ENCODE measurements at regions not wholly inside any gene's neighbourhood (a gene's known extent, or its start where the extent isn't known, plus 50 kb on each side); places are given as distances from the start of the nearest gene placed in this dataset.

GRCh38 chr18:42574871-42575270 lies 540.6 kb downstream of the RIT2 start:
- DNase-seq (ENCODE audit: low spot score in 2 of 2) = no peak
- Histone ChIP-seq H3K27me3 (no peaks in the 10 kb centered on the region), H3K36me3 (no peaks in the 10 kb centered on the region), H3K4me3 (no peak overlapping the region), H3K4me1 (no peaks in the 10 kb centered on the region), H3K27ac (no peak overlapping the region), H3K9me3 (no peaks in the 10 kb centered on the region)
- WGBS, 2 donors = 53 to 68% methylated on average over 4 of the region's 4 CpGs
- TF ChIP-seq CTCF (IDR thresholded peaks at IDR 0.05) = no peak
- TF ChIP-seq EP300 (IDR thresholded peaks at IDR 0.05) = no peak
- TF ChIP-seq POLR2A (IDR thresholded peaks at IDR 0.05) = no peak

- Histone ChIP-seq H3K27me3 (no peaks in the 10 kb centered on the region), H3K9me3 (no peaks in the 10 kb centered on the region), H3K4me3 (no peak overlapping the region), H3K27ac (no peak overlapping the region), H3K4me1 (no peaks in the 10 kb centered on the region), H3K36me3 (no peaks in the 10 kb centered on the region)
- DNase-seq (ENCODE audit: low spot score in 2 of 2) = no peak
- TF ChIP-seq POLR2A (IDR thresholded peaks at IDR 0.05) = no peak
- TF ChIP-seq CTCF (IDR thresholded peaks at IDR 0.05) = no peak
- no peak for TF ChIP-seq EP300 (IDR thresholded peaks at IDR 0.05)
These were observed 539.4 kb downstream of the RIT2 start for GRCh38 chr18:42576124-42576523.

GRCh38 chr18:42578792-42579191 lies 536.7 kb downstream of the RIT2 start:
- Histone ChIP-seq H3K27me3 (no peaks in the 10 kb centered on the region), H3K4me1 (peaks cover 0 to 5% (median 2%) of the 10 kb centered on the region in 4 donors), H3K9me3 (no peaks in the 10 kb centered on the region), H3K36me3 (no peaks in the 10 kb centered on the region), H3K27ac (no peak overlapping the region), H3K4me3 (no peak overlapping the region)
- TF ChIP-seq POLR2A (IDR thresholded peaks at IDR 0.05) (no peak), CTCF (IDR thresholded peaks at IDR 0.05) (no peak)
- DNase-seq (ENCODE audit: low spot score in 2 of 2) = no peak

GRCh38 chr18:42582266-42582665 lies 533.2 kb downstream of the RIT2 start:
- H3K4me1 ChIP-seq = peaks cover 0 to 5% (median 2%) of the 10 kb centered on the region in 4 donors
- TF ChIP-seq CTCF (IDR thresholded peaks at IDR 0.05) (no peak), EP300 (IDR thresholded peaks at IDR 0.05) (no peak), POLR2A (IDR thresholded peaks at IDR 0.05) (no peak)
- WGBS, 2 donors = 93% methylated on average over 1 of the region's 1 CpG

GRCh38 chr18:42583283-42583731 lies 532.2 kb downstream of the RIT2 start:
- H3K4me1 ChIP-seq = peaks cover 0 to 5% (median 2%) of the 10 kb centered on the region in 4 donors
- H3K36me3 ChIP-seq = no peaks in the 10 kb centered on the region
- H3K27me3 ChIP-seq = no peaks in the 10 kb centered on the region
- 21 to 40% methylated on average over 1 of the region's 1 CpG for WGBS, 2 donors
- TF ChIP-seq POLR2A (IDR thresholded peaks at IDR 0.05) (no peak), CTCF (IDR thresholded peaks at IDR 0.05) (no peak), EP300 (IDR thresholded peaks at IDR 0.05) (no peak)
- peak overlapping the region in 1 of 4 donors; percentile 22 for H3K27ac ChIP-seq
- no peak overlapping the region for H3K4me3 ChIP-seq
- no peak for DNase-seq (ENCODE audit: low spot score in 2 of 2)
- H3K9me3 ChIP-seq = no peaks in the 10 kb centered on the region

More at GRCh38 chr18:42582266-42582665, 533.2 kb downstream of the RIT2 start:
- no peaks in the 10 kb centered on the region for H3K27me3 ChIP-seq
- H3K4me3 ChIP-seq = no peak overlapping the region
- H3K9me3 ChIP-seq = no peaks in the 10 kb centered on the region
- H3K27ac ChIP-seq = no peak overlapping the region
- DNase-seq (ENCODE audit: low spot score in 2 of 2) = no peak
- no peaks in the 10 kb centered on the region for H3K36me3 ChIP-seq

Measured in tibial nerve (tissue), 4 donors.